ENCODE measurements at regions not wholly inside any gene's neighbourhood (a gene's known extent, or its start where the extent isn't known, plus 50 kb on each side); places are given as distances from the start of the nearest gene placed in this dataset.
"Not testable (repeated sequence)": the region's sequence is repeated elsewhere in the genome, so short reads cannot be mapped to it uniquely, and the experiment has no call there.

GRCh38 chr1:191043066-191043465, 565.4 kb upstream of the BRINP3 start:
- Histone ChIP-seq H3K9me3 (no peaks in the 10 kb centered on the region), H3K4me3 (no peak overlapping the region), H3K36me3 (no peaks in the 10 kb centered on the region), H3K27ac (no peak overlapping the region), H3K4me1 (no peaks in the 10 kb centered on the region), H3K27me3 (no peaks in the 10 kb centered on the region)
- intact Hi-C loops (cut with DNase I; ENCODE audit: low total_unique reads) = no loop called here
- DNase-seq (ENCODE audit: low spot score in 2 of 2) = no peak
- TF ChIP-seq POLR2A (IDR thresholded peaks at IDR 0.05) = no peak

- H3K9me3 ChIP-seq = no peaks in the 10 kb centered on the region
- H3K27me3 ChIP-seq = no peaks in the 10 kb centered on the region
- intact Hi-C loops (cut with DNase I; ENCODE audit: low total_unique reads) = loop anchor here (2.0 kb wide), 1 partner anchor 31 kb away; no protein-coding TSS in a partner anchor
- H3K4me3 ChIP-seq = no peak overlapping the region
- H3K36me3 ChIP-seq = no peaks in the 10 kb centered on the region
- no peak for DNase-seq (ENCODE audit: low spot score in 2 of 2)
- H3K27ac ChIP-seq = no peak overlapping the region
- H3K4me1 ChIP-seq = no peaks in the 10 kb centered on the region
- TF ChIP-seq POLR2AphosphoS5 (IDR thresholded peaks at IDR 0.05) = no peak
Measured at GRCh38 chr1:191049781-191050180, 572.1 kb upstream of the BRINP3 start.

GRCh38 chr1:191052888-191053287, 575.2 kb upstream of the BRINP3 start:
- Histone ChIP-seq H3K27me3 (no peaks in the 10 kb centered on the region), H3K4me1 (no peaks in the 10 kb centered on the region), H3K4me3 (no peak overlapping the region), H3K9me3 (no peaks in the 10 kb centered on the region), H3K36me3 (no peaks in the 10 kb centered on the region), H3K27ac (no peak overlapping the region)
- intact Hi-C loops (cut with DNase I; ENCODE audit: low total_unique reads) = no loop called here
- no peak for DNase-seq (ENCODE audit: low spot score in 2 of 2)
- TF ChIP-seq CTCF (IDR thresholded peaks at IDR 0.05) (no peak), POLR2AphosphoS5 (IDR thresholded peaks at IDR 0.05) (no peak), POLR2A (IDR thresholded peaks at IDR 0.05) (no peak)

- no peak for TF ChIP-seq POLR2AphosphoS5 (IDR thresholded peaks at IDR 0.05)
- no peak for TF ChIP-seq POLR2A (IDR thresholded peaks at IDR 0.05)
- TF ChIP-seq CTCF (IDR thresholded peaks at IDR 0.05) = no peak
- no peaks in the 10 kb centered on the region for H3K36me3 ChIP-seq
- no peak overlapping the region for H3K4me3 ChIP-seq
- intact Hi-C loops (cut with DNase I; ENCODE audit: low total_unique reads) = no loop called here
- no peak for DNase-seq (ENCODE audit: low spot score in 2 of 2)
- no peaks in the 10 kb centered on the region for H3K9me3 ChIP-seq
- no peaks in the 10 kb centered on the region for H3K27me3 ChIP-seq
- H3K27ac ChIP-seq = no peak overlapping the region
- no peaks in the 10 kb centered on the region for H3K4me1 ChIP-seq
Measured at GRCh38 chr1:191065346-191065745, 587.7 kb upstream of the BRINP3 start.

- no peaks in the 10 kb centered on the region for H3K27me3 ChIP-seq
- H3K4me1 ChIP-seq = no peaks in the 10 kb centered on the region
- no peaks in the 10 kb centered on the region for H3K36me3 ChIP-seq
- intact Hi-C loops (cut with DNase I; ENCODE audit: low total_unique reads) = no loop called here
- no peak overlapping the region for H3K27ac ChIP-seq
- DNase-seq (ENCODE audit: low spot score in 2 of 2) = no peak
- H3K4me3 ChIP-seq = no peak overlapping the region
- TF ChIP-seq CTCF (IDR thresholded peaks at IDR 0.05) (no peak), POLR2AphosphoS5 (IDR thresholded peaks at IDR 0.05) (no peak)
- H3K9me3 ChIP-seq = no peaks in the 10 kb centered on the region
Measured at GRCh38 chr1:191065771-191066170, 588.1 kb upstream of the BRINP3 start.

GRCh38 chr1:191074881-191075280, 597.2 kb upstream of the BRINP3 start:
- DNase-seq (ENCODE audit: low spot score in 2 of 2) = no peak
- TF ChIP-seq POLR2AphosphoS5 (IDR thresholded peaks at IDR 0.05) (no peak), CTCF (IDR thresholded peaks at IDR 0.05) (no peak), POLR2A (IDR thresholded peaks at IDR 0.05) (no peak)
- no peaks in the 10 kb centered on the region for H3K27me3 ChIP-seq
- H3K36me3 ChIP-seq = peaks cover 5% of the 10 kb centered on the region
- intact Hi-C loops (cut with DNase I; ENCODE audit: low total_unique reads) = no loop called here
- no peaks in the 10 kb centered on the region for H3K4me1 ChIP-seq
- H3K4me3 ChIP-seq = no peak overlapping the region
- H3K9me3 ChIP-seq = peaks cover 0 to 7% of the 10 kb centered on the region in 2 donors
- no peak overlapping the region for H3K27ac ChIP-seq

GRCh38 chr1:191083090-191083489, 605.4 kb upstream of the BRINP3 start:
- DNase-seq (ENCODE audit: low spot score in 2 of 2); H3K4me1 ChIP-seq; H3K27ac ChIP-seq; H3K36me3 ChIP-seq; H3K27me3 ChIP-seq; H3K9me3 ChIP-seq; H3K4me3 ChIP-seq; intact Hi-C loops (cut with DNase I; ENCODE audit: low total_unique reads): not testable (repeated sequence)
